ENCODE measurements at regions not wholly inside any gene's neighbourhood (a gene's known extent, or its start where the extent isn't known, plus 50 kb on each side); places are given as distances from the start of the nearest gene placed in this dataset.

DNA sequence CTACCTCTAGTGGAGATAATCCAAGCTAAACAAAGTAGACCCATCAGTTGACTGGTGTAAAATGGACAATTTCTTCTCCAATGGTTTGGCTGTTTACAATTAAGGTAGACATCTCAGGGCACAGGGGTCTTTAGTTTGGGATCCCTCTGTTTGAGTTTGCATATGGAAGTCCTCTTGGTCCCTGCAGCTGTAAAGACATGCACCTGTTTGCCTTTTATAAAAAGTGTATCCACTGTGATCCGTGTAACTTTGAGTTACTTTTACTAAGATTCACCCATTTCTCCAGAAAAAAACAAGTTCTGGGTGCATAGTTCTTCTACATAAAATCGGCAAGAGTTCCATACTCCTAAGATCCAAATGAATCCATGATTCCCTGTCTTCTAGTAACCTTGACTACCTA is 374.7 kb upstream of the ADAMTS16 start:
- no peak for DNase-seq

DNA sequence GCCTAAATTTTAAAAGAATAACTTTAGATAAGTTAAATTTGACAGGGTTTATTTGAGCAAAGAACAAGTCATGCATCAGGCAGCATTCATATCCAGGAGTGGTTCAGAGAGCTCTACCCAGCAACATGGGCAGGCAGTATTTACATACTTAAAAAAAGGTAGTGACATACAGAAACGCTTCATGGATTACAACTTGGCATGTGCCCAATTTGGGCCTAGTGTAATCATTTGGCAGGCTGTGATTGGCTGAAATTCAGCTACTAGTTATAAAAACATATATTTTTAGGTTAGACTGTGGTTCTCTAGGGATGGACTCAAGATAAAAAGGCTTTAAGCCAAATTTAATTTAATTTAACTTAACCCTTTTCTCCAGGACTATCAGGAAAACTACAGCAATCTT is 374.0 kb upstream of the ADAMTS16 start:
- DNase-seq: no peak

DNA sequence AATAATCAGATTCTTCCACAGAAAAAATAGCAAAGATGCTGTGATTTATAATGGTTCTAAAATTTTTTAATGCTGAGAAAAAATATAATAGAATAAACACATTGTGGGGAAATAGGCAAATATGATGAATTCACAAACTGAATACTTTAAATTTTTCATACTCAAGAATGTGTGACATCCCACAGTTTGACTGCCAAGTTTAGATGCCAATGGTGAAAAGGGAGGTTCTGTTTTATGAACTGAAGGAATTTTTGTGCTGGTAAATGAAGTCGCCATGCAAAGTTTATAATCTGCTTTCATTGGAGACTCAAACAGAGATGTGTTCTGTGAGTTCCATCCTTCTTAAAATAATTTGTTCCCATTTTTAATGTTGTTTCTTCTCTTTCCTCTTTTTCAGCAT is 367.5 kb upstream of the ADAMTS16 start:
- DNase-seq: no peak

DNA sequence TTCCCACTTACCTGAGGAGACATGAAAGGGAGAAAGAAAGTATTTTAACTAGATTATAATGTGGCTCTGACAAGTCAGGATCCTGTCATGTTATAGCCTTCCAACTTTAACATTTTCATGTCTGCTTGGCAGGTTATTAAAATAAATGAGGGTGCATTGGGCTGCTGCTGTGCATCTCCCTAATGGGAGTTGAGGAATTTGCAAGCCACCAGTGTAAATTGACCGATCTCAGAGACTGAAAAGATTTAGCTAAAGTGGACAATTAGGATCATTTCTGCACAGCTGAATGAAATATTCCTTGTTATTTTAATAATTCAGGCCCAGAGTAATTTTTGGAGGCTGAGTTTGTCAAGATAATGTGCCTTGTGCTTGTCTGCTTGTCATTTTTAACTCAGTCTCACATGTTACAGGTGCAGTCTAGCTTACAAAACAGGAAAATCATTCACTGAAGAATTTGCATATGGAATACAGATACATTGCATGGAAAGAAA is 366.3 kb upstream of the ADAMTS16 start:
- DNase-seq: peak; percentile 41

DNA sequence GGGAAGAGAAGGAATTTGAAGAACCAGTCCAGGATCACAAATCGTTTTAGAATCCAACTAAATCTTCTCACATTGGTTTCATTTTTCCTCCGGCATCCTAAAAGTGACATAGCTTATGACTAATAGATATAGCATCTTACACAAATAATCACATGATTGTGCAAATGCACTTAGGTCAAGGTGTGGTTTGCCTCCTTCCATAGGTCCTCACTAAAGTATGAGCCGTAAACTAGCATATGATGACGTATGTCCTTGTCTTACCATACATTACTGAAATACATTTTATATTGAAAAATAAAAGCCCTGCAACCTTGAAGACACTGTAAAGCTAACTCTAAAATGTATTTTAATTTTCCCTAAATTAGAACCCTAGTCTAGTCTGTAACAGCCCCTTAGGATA is 362.7 kb upstream of the ADAMTS16 start:
- no peak for DNase-seq

DNA sequence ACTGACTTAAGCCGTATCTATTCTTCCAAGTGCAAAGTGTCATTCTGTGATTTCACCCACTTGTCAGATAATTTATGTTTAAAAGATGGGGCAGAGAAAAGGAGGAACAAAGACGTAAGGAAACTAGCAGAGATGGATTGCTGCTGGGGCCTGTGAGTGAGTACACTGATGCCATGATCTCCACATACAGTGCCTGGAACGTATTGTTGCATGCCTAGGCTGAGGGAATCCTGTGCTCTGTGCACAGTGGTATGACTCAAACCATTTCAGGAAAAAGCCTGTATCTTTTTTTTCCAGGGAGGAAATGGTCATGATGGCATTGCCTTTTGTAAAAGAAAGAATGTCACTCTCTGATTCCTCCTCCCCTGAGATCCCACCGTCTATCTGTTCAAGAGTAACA is 359.5 kb upstream of the ADAMTS16 start:
- DNase-seq: no peak

DNA sequence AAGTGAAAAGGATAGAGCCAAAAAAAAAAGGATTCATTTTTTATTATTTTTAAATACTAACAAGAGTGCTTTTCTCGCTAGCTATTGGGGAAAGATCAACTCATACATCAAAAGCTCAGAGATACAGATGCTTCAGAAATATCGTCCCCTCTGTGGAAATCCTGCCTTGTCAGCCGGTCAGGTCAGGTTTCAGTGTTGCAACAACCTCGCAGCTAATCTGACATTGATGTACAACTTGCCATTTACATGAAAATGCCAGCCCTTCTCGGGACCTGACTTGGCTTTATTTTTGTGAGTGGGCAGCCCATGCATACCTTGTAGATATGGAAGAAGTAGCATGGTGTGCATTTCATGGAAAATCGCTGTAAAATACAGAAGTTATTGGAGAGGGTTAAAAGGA is 358.8 kb upstream of the ADAMTS16 start:
- no peak for DNase-seq

DNA sequence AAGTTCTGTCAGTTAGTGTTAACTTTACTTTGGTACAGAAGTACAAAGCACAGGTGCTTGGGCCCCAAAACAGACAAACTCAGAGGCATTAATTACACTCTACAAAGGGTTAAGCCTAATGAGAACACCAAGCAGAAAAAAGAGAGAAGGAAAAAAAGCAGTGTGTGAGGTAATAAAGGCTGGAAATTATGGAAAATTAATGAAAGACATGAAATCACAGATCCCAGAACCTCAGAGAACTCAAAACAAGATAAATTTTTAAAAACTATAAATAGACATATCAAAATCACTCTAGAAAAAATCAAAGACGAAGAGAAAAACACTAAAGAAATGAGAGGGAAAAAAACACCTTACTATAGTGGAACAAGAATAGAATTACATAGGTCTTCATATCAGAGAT is 354.2 kb upstream of the ADAMTS16 start:
- DNase-seq: no peak

DNA sequence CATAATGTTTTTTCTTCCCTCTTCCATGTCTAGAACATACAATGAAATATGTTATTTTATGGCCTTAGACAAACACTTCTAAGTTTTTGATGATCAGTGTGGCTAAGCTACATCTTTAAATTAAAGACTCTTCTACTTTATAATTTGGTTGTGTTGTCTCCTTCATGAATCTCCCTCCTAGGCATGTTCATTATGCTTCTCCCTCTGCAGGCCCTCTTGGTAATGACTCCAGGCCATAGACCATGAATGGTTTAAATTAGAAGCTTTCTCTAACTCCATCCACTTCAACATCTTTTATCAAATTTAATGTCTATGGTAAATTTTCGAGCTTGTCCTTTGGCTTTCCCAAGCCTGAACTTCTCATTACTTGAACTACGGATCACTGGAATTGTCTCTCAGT is 342.7 kb upstream of the ADAMTS16 start:
- DNase-seq: no peak

DNA sequence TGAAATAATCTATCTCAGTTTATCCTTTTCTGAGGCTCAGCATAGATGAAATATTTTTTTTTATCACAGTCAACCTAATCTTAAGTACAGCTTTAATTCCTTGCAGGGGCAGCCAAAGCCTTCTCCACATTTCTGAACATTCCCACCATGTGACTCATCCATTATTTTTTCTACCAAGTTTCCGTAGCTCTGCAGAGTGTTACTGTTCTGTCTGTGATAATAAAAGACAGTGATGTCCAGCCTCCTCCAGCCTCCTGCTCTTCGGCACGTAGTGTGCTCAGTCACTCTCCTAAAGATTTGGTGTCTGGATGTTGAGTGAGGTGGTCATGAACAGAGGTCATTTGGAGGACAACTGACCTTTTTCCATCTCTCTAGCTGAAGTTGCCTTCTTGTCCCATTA is 338.1 kb upstream of the ADAMTS16 start:
- peak; percentile 16 for DNase-seq

DNA sequence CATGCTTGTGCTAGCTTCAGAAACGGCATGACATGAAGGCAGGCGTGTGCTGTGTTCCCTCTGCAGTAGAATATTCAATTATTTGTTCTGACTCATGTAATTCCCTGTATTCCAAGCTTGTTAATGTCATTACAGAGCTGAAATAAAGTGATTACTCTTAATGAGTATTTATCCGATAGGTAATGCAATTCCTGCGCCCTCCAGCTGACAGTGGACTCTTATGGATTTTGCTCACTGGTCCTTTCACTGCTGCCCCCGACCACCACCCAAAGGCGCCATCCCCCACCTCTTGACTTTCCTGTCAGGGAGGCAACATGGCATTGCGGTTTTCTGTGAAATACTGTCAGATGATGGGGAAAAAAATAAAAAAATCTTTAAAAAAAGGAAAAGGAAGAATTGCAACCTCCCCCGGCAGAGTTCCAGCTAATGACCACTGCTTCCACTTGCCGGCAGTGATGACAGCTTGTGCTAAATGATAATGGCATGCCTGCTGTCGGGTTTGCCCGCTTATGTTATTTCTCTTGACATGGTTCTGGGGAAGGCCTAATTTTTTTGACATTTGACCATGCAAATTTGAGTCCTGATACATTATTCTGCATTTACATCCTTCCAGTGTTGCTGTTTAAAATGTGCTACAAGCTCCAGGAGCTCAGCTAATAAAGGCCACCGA is 335.3 kb upstream of the ADAMTS16 start:
- peak; percentile 94 for DNase-seq

DNA sequence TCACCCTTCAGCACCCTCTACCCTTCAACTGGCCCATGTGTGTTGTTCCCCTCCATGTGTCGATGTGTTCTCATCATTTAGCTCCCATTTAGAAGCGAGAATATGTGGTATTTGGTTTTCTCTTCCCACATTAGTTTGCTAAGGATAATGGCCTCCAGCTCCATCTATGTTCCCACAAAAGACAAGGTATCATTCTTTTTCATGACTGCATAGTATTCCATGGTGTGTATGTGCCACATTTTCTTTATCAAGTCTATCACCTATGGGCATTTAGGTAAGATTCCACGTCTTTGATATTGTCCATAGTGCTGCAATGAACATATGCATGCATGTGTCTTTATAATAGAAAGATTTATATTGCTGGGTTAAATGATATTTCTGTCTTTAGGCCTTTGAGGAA is 325.1 kb upstream of the ADAMTS16 start:
- no peak for DNase-seq

DNA sequence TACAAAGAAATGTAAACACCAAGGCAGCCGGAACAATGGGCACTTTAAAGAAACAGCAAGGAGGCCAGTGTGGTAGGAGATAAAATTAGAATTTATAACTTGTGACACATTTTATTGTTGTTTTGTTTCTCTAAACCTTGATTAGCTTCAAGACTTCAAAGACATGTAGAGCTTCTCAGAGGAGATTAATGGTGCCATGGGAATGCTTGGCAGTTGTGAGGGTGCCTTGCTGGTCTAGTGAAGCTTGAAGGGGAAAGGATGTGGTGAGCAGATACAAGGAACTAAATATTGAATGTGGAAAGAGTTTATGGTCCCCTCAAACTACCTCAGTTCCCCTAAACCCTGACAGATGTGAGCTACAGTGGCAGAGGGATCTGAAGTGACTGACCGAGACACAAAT is 322.4 kb upstream of the ADAMTS16 start:
- no peak for DNase-seq

DNA sequence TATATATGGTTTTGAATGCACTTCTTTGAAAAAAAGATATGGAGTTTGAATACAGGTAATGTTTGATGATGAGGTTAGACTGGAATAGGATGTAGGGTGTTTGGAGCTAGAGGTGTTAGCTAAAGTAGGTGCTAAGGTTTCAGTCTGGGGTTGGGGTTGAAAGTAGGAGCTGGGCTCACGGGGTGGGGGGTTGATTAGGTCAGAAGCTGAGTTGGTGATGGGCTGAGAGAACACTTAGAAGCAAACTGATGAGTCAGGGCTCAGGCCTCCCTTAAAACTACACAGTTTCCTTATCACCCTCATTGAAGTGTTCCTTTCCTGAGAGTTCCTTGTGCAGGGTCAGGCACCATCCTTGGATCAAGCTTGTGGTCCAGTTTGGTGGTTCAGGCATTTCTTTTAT is 308.8 kb upstream of the ADAMTS16 start:
- no peak for DNase-seq

DNA sequence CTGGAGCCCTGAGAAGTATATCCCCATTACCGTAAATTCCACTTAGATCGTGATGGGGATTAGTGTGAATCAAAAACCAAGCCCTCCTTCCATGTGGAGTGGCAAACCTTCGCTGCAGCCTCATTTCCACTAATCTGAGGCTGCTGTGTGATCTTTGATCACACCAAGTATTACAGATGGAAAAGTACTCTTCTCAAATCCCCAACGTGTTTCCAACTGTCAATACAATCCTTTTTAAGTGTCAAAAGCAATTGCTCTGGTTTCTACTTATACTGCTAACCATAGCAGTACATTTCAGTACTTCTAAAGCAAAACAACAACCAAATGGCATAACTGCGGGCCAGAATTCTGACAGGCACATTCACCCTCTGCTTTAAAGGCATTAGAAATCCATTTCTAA is 307.7 kb upstream of the ADAMTS16 start:
- DNase-seq: no peak

DNA sequence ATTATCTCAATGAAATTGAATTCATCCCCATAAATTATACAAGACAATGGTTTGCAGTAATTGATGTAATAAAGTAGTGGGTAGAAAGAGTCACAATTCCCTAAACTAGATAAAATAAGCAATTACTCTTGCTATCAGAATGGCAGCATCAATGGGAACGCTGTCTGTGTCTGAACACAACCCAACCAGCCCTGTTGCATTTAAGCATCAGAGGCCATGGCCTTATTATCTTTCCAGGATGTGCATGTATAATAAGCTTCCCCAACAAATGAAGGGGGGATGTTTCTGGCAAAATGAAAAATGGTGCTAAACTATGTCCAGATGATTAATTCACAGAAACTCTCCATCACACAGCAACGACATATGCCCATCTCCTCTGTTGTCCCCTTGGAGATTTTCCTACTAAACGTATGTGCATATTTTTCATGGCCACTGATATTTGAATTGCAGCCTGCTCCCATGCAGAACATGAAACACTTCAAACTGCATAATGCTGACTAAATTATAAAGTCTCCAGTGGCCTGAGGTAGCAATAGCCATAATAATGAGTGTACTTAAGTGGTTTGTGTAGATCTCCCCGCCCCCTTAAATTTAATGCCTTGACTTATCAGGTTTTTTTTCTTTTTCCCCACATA is 306.9 kb upstream of the ADAMTS16 start:
- DNase-seq: peak; percentile 4

DNA sequence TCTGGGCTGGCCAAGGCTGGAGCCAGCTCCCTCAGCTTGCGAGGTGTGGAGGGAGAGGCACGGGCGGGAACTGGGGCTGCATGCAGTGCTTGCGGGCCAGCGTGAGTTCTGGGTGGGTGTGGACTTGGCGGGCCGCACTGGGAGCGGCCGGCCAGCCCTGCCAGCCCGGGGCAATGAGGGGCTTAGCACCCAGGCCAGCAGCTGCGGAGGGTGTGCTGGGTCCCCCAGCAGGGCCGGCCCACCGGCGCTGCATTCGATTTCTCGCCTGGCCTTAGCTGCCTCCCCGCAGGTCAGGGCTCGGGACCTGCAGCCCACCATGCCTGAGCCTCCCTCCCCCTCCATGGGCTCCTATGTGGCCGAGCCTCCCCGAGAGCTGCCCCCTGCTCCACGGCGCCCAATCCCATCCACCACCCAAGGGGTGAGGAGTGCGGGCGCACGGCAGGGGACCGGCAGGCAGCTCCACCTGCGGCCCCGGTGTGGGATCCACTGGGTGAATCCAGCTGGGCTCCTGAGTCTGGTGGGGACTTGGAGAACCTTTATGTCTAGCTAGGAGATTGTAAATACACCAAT is 302.6 kb upstream of the ADAMTS16 start:
- no peak for DNase-seq

DNA sequence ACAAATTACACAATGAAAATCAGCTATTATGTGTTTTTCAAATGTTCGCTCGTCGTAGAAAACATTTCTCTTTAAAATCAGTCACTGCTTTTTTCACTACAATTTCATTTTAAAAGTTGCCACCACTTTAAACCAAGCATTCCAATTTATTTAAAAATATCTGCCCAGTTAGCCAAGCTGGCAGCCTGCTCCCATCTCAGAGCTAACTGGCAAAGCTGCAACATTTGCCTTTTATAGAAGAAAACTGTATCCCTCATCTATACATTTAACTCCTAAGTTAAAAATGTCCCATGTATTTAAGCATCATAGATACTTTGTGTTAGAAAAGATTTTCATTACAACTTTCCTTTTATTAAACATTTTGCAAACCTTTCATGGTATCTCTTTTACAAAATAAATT is 294.9 kb upstream of the ADAMTS16 start:
- no peak for DNase-seq

DNA sequence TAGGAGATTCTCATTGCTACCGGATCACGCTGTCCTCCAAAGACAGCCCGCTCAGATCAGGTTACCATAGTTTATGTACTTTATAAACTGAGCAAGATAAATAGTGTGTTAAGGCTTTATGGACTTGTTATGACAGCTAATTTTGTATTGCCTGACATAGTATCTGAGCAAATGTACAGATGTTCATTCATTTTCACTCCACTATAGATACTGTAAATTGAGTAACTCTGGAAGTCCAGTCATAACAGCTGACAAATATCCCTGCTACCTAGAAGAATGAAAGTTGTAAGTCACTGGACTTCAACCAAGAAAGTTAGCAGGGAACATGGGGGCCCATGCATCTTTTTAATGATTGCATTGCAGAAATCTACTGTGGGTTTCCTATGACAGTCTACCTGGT is 292.4 kb upstream of the ADAMTS16 start:
- no peak for DNase-seq

DNA sequence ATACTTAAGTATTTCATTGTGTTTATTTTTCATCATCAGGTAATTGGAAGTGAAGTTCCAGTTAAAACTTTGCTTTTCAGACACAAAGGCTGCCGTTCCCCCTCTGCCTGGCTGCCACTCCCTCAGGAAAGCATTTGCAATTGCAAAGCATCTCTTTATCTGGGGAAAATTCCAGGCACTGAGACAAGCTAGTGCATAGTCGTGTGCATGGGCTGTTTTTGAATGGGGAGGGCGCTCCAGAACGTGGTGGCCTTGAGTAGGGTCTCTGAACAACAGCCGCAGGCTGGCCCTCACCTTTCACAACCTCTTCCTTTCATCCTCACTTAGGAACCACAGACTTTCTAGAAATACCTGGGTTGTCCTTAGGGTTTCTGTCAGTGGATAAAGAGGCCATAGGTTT is 285.1 kb upstream of the ADAMTS16 start:
- no peak for DNase-seq

DNA sequence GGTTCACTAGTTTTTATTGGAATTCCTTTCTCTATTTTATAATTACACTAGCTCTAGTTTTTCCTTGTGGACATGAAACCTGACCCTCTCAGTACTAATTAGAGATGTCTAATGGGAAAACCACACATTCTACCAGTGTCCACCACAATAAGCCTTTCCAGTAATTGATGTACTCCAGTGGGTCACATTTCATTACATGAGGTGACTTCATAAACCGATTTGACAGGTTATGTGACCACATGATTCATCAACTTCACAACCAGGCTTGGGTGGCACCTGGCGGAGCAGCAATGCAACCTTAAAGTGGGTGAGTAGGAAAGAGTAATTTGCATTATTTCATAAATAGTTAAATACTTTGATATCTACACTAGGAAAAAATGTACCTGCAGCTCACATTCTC is 284.2 kb upstream of the ADAMTS16 start:
- peak; percentile 77 for DNase-seq

DNA sequence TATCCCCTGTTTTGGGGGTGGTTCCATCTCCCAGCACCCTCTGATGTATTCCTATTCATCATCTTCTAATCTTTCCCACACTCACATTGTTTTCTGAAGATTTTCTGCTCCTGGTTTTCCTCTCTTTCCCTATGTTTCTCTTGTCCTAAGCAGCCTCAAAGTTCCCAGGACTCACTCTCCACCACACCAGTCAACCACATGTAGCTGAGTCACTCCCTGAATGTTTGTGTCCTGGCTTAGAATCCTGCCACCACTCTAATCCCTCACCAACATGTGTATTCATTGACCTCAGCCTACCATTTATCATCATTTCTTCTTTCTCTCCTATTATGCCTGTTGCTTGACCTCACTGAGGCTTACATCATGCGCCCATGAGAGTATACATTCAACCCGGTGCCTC is 282.4 kb upstream of the ADAMTS16 start:
- no peak for DNase-seq

DNA sequence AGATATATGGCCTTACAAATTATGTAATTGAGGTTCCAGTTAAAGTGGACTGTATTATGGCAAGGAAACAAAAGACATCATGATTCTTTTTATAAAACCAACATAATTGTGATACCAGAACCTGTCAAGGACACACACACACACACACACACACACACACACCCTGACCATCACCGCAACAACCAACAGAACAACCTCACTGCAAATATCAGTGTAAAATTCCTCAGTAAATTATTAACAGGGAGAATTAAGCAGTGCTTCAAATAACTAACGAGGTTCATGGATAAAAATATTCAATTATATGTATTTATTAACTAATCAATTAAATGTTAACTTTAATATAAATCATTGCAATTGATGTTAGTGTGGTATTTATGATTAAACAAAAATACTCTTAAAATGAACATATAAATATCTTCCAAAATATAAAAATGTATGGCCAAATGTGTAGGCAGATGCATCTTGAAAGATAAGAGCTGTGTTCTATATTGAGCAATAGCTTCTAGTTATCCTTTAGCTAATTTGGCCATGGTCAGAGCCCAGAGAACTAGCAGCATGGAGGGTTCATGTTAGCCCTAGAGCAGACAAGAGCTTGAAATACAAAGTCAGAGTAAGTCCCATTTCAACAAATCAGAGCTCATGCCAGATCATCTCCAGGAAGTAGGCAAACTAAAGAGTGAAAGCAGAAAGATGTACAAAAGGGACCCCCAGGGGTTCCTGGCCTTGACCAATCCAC is 280.5 kb upstream of the ADAMTS16 start:
- no peak for DNase-seq

DNA sequence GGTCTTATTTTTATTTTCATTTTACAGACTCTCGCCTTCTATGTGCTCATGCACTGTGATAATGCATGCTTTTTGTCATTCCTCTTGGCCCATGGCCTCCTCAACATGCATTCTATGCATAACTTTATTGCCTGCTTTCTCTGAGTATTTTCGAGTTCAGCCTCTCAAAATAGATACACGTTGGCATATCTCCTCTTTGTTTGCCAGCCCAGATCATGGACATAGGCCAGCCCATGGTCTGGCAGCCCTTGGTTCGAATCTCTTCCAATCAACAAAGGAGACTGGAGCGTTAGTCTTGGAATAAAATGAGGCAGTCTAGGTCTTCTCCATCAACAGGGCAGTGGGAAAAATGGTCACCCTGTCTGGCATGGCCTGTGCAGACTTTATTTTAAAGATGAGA is 279.5 kb upstream of the ADAMTS16 start:
- no peak for DNase-seq

All from eye (tissue), 1 donor.